HEK293 (cell line): ENCODE measurements at regions not wholly inside any gene's neighbourhood (a gene's known extent, or its start where the extent isn't known, plus 50 kb on each side); places are given as distances from the start of the nearest gene placed in this dataset.

Source experiments
- CTCF ChIA-PET: fragments of 350-600 bp; formaldehyde crosslinking; extraction: SDS; loops from one replicate; lab custom pipeline; 2021; ENCODE audit warnings: antibody characterized with exemption; lab: Yijun Ruan, JAX
- POLR2A ChIA-PET: fragments of 300-600 bp; formaldehyde crosslinking; extraction: SDS; loops from one replicate; lab custom pipeline; 2020; ENCODE audit warnings: antibody characterized with exemption, inconsistent platforms; lab: Yijun Ruan, JAX
- H3K27ac ChIP-seq: fragments of 200-500 bp; sonication (Bioruptor generic); 2 replicates; pipeline ENCODE4 v1.5.1; 2014; ENCODE audit warnings: low read depth, low read length, control low read depth, inconsistent platforms; ENCODE audit errors: extremely low read depth
- H3K36me3 ChIP-seq, 2 experiments: fragments of 200-500 bp in 1 of 2; sonication (Bioruptor generic) in 1 of 2; 1 replicate in 1 of 2; 2 replicates in 1 of 2; pipeline ENCODE4 v1.5.1; 2014 to 2017; ENCODE audit warnings: inconsistent platforms in 2 of 2, low read length in 2 of 2; ENCODE audit not compliant: control insufficient read depth in 2 of 2, insufficient read depth in 1 of 2
- H3K4me1 ChIP-seq: fragments of 200-500 bp; sonication (Bioruptor generic); 2 replicates; pipeline ENCODE4 v1.5.1; 2014; ENCODE audit warnings: mild to moderate bottlenecking, low read length, inconsistent platforms; ENCODE audit not compliant: control insufficient read depth, insufficient read depth
- H3K4me3 ChIP-seq: 2 replicates; pipeline ENCODE4 v1.5.1; 2011; ENCODE audit warnings: low read depth, mild to moderate bottlenecking, control low read depth, low read length, moderate library complexity
- H3K9me3 ChIP-seq: fragments of 200-500 bp; sonication (Bioruptor generic); 2 replicates; pipeline ENCODE4 v1.5.1; 2014; ENCODE audit warnings: low read depth, low read length, inconsistent platforms; ENCODE audit not compliant: control insufficient read depth, insufficient read depth
- ATF2 ChIP-seq: fragments of 450-650 bp; formaldehyde crosslinking; IDR thresholded peaks from 2 replicates; pipeline ENCODE4 v1.5.1; 2016; ENCODE audit warnings: missing biosample characterization, missing genetic modification characterization, low read depth
- GLI4 ChIP-seq: fragments of 450-650 bp; formaldehyde crosslinking; IDR thresholded peaks from 2 replicates; pipeline ENCODE4 v1.5.1; 2016; ENCODE audit warnings: missing biosample characterization, missing genetic modification characterization
- REPIN1 ChIP-seq: fragments of 450-650 bp; formaldehyde crosslinking; IDR thresholded peaks from 2 replicates; pipeline ENCODE4 v1.5.1; 2017; ENCODE audit warnings: missing biosample characterization, missing genetic modification characterization, low read depth
- SP2 ChIP-seq: fragments of 450-650 bp; formaldehyde crosslinking; IDR thresholded peaks from 2 replicates; pipeline ENCODE4 v1.5.1; 2016; ENCODE audit warnings: missing biosample characterization, missing genetic modification characterization
- TRIM28 ChIP-seq: IDR thresholded peaks from 2 replicates; pipeline ENCODE4 v1.6.1; 2011; ENCODE audit warnings: low read length, control low read depth, borderline replicate concordance
- ZFP3 ChIP-seq: fragments of 450-650 bp; formaldehyde crosslinking; IDR thresholded peaks from 2 replicates; pipeline ENCODE4 v1.5.1; 2016; ENCODE audit warnings: low read depth, missing biosample characterization, missing genetic modification characterization
- ZNF146 ChIP-seq: fragments of 450-650 bp; formaldehyde crosslinking; IDR thresholded peaks from 2 replicates; pipeline ENCODE4 v1.5.1; 2016; ENCODE audit warnings: missing biosample characterization, missing genetic modification characterization
- ZNF211 ChIP-seq: fragments of 450-650 bp; formaldehyde crosslinking; IDR thresholded peaks from 2 replicates; pipeline ENCODE4 v1.5.1; 2016; ENCODE audit warnings: low read depth, missing biosample characterization, missing genetic modification characterization
- ZNF350 ChIP-seq: fragments of 450-650 bp; formaldehyde crosslinking; IDR thresholded peaks from 2 replicates; pipeline ENCODE4 v1.5.0; 2017; ENCODE audit warnings: missing biosample characterization, mild to moderate bottlenecking, missing genetic modification characterization
- ZNF394 ChIP-seq: fragments of 450-650 bp; formaldehyde crosslinking; IDR thresholded peaks from 2 replicates; pipeline ENCODE4 v1.5.1; 2016; ENCODE audit warnings: missing biosample characterization, missing genetic modification characterization, mild to moderate bottlenecking, moderate library complexity, borderline replicate concordance
- ZNF510 ChIP-seq: fragments of 450-650 bp; formaldehyde crosslinking; IDR thresholded peaks from 2 replicates; pipeline ENCODE4 v1.5.1; 2018; ENCODE audit warnings: mild to moderate bottlenecking, missing genetic modification characterization, missing biosample characterization; ENCODE audit not compliant: insufficient replicate concordance
- ZNF623 ChIP-seq: fragments of 450-650 bp; formaldehyde crosslinking; IDR thresholded peaks from 2 replicates; pipeline ENCODE4 v1.5.1; 2016; ENCODE audit warnings: missing biosample characterization, missing genetic modification characterization
- ZNF629 ChIP-seq: fragments of 450-650 bp; formaldehyde crosslinking; IDR thresholded peaks from 2 replicates; pipeline ENCODE4 v1.5.1; 2017; ENCODE audit warnings: missing biosample characterization, missing genetic modification characterization
- ZNF76 ChIP-seq: fragments of 450-650 bp; formaldehyde crosslinking; IDR thresholded peaks from 2 replicates; pipeline ENCODE4; 2016; ENCODE audit warnings: low read depth, missing biosample characterization, missing genetic modification characterization, borderline replicate concordance
- TF ChIP-seq, protein P1 (sequence below): fragments of 450-650 bp; formaldehyde crosslinking; IDR thresholded peaks from 2 replicates; pipeline ENCODE4 v1.5.1; 2016; ENCODE audit warnings: missing biosample characterization, missing genetic modification characterization
- TF ChIP-seq, protein P2 (sequence below): fragments of 450-650 bp; formaldehyde crosslinking; IDR thresholded peaks from 2 replicates; pipeline ENCODE4 v1.5.1; 2017; ENCODE audit warnings: missing biosample characterization, missing genetic modification characterization

- no peaks in the 10 kb centered on the region for H3K4me1 ChIP-seq
- ChIA-PET CTCF (interaction anchor here (0.5 to 0.8 kb wide), 4 partner anchors 43 to 168 kb away, joined by 3 to 4 read pairs (median 3); no protein-coding TSS in a partner anchor), POLR2A (interaction anchor here (1.1 kb wide), 1 partner anchor 157 kb away, joined by 3 read pairs; no protein-coding TSS in a partner anchor)
These were observed 107.7 kb downstream of the MAB21L3 start for GRCh38 chr1:116218922-116219321.

DNA sequence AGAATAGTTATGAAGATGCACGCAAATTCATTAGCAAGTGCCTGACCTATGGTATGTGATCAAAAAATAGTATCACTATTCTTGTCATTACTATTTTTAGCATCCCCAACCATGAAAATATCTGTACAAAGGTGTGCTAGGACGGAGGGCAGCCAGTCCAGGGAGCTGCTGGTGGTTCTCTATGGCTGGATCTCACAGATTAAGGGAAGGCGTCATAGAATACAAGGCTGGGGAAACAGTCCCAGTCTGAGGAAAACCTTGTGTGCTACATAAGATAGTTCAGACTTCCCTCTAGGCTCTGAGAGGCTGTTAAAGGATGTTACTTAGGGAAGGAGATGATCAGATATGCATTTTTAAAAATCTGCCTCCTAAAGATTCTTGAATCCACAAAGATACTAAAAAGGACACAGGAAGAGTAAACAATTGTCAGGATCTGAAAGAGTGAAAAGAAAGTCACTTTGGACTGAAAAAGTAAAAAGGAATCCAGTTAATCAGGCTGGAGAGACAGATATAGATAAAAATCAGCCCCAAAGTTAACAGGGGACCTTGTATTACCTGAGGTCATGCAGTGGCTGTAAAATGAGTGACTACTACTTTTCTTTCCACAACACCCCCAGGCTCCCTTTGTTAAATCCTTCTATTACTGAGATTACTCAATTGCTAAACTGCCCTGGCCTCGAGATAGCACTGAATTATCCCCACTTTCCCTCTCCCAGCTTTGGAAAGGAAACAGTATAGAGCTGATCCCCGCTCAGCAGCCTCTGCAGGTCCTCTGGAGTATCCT lies 108.6 kb downstream of the MAB21L3 start:
- ChIA-PET CTCF (interaction anchor here (0.5 to 0.8 kb wide), 4 partner anchors 42 to 513 kb away, joined by 3 to 4 read pairs (median 3); no protein-coding TSS in a partner anchor), POLR2A (interaction anchor here (1.1 kb wide), 1 partner anchor 156 kb away, joined by 3 read pairs; no protein-coding TSS in a partner anchor)
- no peak overlapping the region for H3K27ac ChIP-seq
- TF ChIP-seq ZFP3 (tag by site-specific recombination) (no peak), ZNF629 (tag by site-specific recombination) (no peak)
- no peaks in the 10 kb centered on the region for H3K36me3 ChIP-seq
- no peaks in the 10 kb centered on the region for H3K4me1 ChIP-seq
- H3K4me3 ChIP-seq = no peak overlapping the region
- no peaks in the 10 kb centered on the region for H3K9me3 ChIP-seq

More at GRCh38 chr1:116218922-116219321, 107.7 kb downstream of the MAB21L3 start:
- H3K27ac ChIP-seq = no peak overlapping the region
- no peaks in the 10 kb centered on the region for H3K9me3 ChIP-seq
- no peaks in the 10 kb centered on the region for H3K36me3 ChIP-seq
- TF ChIP-seq ZNF629 (tag by site-specific recombination) = no peak
- TF ChIP-seq ATF2 (tag by site-specific recombination) = 0 out of 2 replicates have a peak, but pooled peaks have one; percentile 34
- no peak for TF ChIP-seq ZNF76 (tag by site-specific recombination)
- no peak for TF ChIP-seq GLI4 (tag by site-specific recombination)
- no peak for TF ChIP-seq ZNF510 (tag by site-specific recombination)
- TF ChIP-seq TRIM28 = 0 out of 2 replicates have a peak, but pooled peaks have one; percentile 18
- TF ChIP-seq SP2 (tag by site-specific recombination) = no peak
- H3K4me3 ChIP-seq = no peak overlapping the region

DNA sequence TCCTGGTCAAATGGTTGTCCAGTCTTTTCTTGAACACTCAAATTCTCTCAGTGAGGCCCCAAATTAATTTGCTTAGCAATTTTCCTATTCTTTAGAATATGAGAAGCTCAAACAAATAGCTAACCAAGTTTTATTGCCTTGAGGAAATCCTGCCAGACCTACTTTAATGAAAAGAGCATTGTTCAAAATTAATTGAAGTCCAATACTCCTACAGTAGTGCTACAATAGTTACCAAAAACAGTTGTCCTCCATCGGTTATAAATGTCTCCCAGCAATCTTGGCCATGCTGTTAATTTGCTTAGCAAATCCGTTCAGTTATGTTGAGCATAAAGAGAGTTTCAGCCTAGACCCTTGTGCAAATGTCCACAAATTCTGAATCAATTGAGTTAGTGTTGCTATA lies 112.9 kb downstream of the MAB21L3 start:
- no peaks in the 10 kb centered on the region for H3K4me1 ChIP-seq
- ChIA-PET CTCF (interaction anchor here (1.7 to 1.8 kb wide), 2 partner anchors 72 to 85 kb away, joined by 5 to 6 read pairs; no protein-coding TSS in a partner anchor), POLR2A (no interaction called here)
- H3K36me3 ChIP-seq = no peaks in the 10 kb centered on the region
- H3K9me3 ChIP-seq = no peaks in the 10 kb centered on the region
- no peak overlapping the region for H3K4me3 ChIP-seq
- H3K27ac ChIP-seq = no peak overlapping the region
- TF ChIP-seq REPIN1 (tag by site-specific recombination) = no peak
- no peak for TF ChIP-seq ZNF211 (tag by site-specific recombination)
- no peak for TF ChIP-seq ZNF350
- TF ChIP-seq, protein P1, sequence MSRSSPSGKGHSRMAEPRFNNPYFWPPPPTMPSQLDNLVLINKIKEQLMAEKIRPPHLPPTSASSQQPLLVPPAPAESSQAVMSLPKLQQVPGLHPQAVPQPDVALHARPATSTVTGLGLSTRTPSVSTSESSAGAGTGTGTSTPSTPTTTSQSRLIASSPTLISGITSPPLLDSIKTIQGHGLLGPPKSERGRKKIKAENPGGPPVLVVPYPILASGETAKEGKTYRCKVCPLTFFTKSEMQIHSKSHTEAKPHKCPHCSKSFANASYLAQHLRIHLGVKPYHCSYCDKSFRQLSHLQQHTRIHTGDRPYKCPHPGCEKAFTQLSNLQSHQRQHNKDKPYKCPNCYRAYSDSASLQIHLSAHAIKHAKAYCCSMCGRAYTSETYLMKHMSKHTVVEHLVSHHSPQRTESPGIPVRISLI (tag by site-specific recombination) = no peak
- no peak for TF ChIP-seq ZNF623 (tag by site-specific recombination)
- no peak for TF ChIP-seq ZNF146 (tag by site-specific recombination)
- no peak for TF ChIP-seq ZNF394
- TF ChIP-seq, protein P2, sequence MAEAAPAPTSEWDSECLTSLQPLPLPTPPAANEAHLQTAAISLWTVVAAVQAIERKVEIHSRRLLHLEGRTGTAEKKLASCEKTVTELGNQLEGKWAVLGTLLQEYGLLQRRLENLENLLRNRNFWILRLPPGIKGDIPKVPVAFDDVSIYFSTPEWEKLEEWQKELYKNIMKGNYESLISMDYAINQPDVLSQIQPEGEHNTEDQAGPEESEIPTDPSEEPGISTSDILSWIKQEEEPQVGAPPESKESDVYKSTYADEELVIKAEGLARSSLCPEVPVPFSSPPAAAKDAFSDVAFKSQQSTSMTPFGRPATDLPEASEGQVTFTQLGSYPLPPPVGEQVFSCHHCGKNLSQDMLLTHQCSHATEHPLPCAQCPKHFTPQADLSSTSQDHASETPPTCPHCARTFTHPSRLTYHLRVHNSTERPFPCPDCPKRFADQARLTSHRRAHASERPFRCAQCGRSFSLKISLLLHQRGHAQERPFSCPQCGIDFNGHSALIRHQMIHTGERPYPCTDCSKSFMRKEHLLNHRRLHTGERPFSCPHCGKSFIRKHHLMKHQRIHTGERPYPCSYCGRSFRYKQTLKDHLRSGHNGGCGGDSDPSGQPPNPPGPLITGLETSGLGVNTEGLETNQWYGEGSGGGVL (tag by site-specific recombination) = no peak
- TF ChIP-seq, all 188 proteins: peak for 0
